Keratinocyte (primary cell): ENCODE measurements at regions not wholly inside any gene's neighbourhood (a gene's known extent, or its start where the extent isn't known, plus 50 kb on each side); places are given as distances from the start of the nearest gene placed in this dataset.

Experiments
- EZH2 ChIP-seq: IDR thresholded peaks from one replicate; pipeline ENCODE4 v1.6.1; 2012; ENCODE audit warnings: inconsistent platforms, mild to moderate bottlenecking, low read length, moderate library complexity
- TF ChIP-seq, protein P1 (sequence below), 3 experiments: IDR thresholded peaks in 1 of 3; conservative IDR thresholded peaks in 1 of 3; optimal IDR thresholded peaks in 1 of 3; 2 replicates in 2 of 3; 3 replicates in 1 of 3; pipeline versions ENCODE3 to v1.5.1; 2011; ENCODE audit warnings: low read length in 3 of 3, mild to moderate bottlenecking in 3 of 3, moderate library complexity in 2 of 3, control low read depth in 1 of 3, inconsistent platforms in 1 of 3; ENCODE audit not compliant: insufficient read depth in 2 of 3; ENCODE audit errors: extremely low read depth in 1 of 3

- TF ChIP-seq, protein P1, sequence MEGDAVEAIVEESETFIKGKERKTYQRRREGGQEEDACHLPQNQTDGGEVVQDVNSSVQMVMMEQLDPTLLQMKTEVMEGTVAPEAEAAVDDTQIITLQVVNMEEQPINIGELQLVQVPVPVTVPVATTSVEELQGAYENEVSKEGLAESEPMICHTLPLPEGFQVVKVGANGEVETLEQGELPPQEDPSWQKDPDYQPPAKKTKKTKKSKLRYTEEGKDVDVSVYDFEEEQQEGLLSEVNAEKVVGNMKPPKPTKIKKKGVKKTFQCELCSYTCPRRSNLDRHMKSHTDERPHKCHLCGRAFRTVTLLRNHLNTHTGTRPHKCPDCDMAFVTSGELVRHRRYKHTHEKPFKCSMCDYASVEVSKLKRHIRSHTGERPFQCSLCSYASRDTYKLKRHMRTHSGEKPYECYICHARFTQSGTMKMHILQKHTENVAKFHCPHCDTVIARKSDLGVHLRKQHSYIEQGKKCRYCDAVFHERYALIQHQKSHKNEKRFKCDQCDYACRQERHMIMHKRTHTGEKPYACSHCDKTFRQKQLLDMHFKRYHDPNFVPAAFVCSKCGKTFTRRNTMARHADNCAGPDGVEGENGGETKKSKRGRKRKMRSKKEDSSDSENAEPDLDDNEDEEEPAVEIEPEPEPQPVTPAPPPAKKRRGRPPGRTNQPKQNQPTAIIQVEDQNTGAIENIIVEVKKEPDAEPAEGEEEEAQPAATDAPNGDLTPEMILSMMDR (optimal IDR thresholded peaks at IDR 0.05 in 1 of 3, IDR thresholded peaks at IDR 0.05 in 1 of 3, conservative IDR thresholded peaks at IDR 0.05 in 1 of 3; ENCODE audit: extremely low read depth in 1 of 3, insufficient read depth in 2 of 3, low read length in 3 of 3), result no peak
- TF ChIP-seq EZH2, result no peak
These were observed 110.9 kb upstream of the SHB start for GRCh38 chr9:38179965-38180364.
